Sigmoid colon (tissue), 6 donors: ENCODE measurements at regions not wholly inside any gene's neighbourhood (a gene's known extent, or its start where the extent isn't known, plus 50 kb on each side); places are given as distances from the start of the nearest gene placed in this dataset.

Experiments used
- DNase-seq: peaks from one replicate; pipeline ENCODE4 v3.0.0-alpha.2; 2019
- H3K27ac ChIP-seq, 4 donors: fragments of 200-600 bp; sonication (generic); one replicate each; pipeline ENCODE4 v1.5.1; 2016 to 2019; ENCODE audit warnings: mild to moderate bottlenecking in 1 of 4
- H3K27me3 ChIP-seq, 3 donors: fragments of 200-600 bp; sonication (generic); one replicate each; pipeline ENCODE4 v1.5.1; 2019; ENCODE audit warnings: mild to moderate bottlenecking in 1 of 3
- H3K36me3 ChIP-seq, 4 donors: fragments of 200-600 bp; sonication (generic); one replicate each; pipeline ENCODE4 v1.5.1; 2016 to 2019
- H3K4me1 ChIP-seq, 4 donors: fragments of 200-600 bp; sonication (generic); one replicate each; pipeline ENCODE4 v1.5.1; 2017 to 2019
- H3K4me3 ChIP-seq, 4 donors: fragments of 200-600 bp; sonication (generic); one replicate each; pipeline ENCODE4 v1.5.1; 2017 to 2019; ENCODE audit warnings: mild to moderate bottlenecking in 2 of 4, moderate library complexity in 1 of 4
- H3K9me3 ChIP-seq, 4 donors: fragments of 200-600 bp in 3 of 4; sonication (generic) in 3 of 4; one replicate each; pipeline versions ENCODE4 v1.5.1 to v1.6.1; 2013 to 2019
- EP300 ChIP-seq, 4 donors: sonication (generic); formaldehyde crosslinking; IDR thresholded peaks; one replicate each; pipeline ENCODE4 v1.6.1; 2017; ENCODE audit warnings: antibody characterized with exemption in 4 of 4
- POLR2A ChIP-seq, 2 donors: fragments of 450-650 bp; IDR thresholded peaks; one replicate each; pipeline ENCODE4 v1.6.1; 2016; ENCODE audit warnings: antibody characterized with exemption in 2 of 2, mild to moderate bottlenecking in 2 of 2, moderate library complexity in 2 of 2
- POLR2AphosphoS5 ChIP-seq, 4 donors: sonication (generic); formaldehyde crosslinking; IDR thresholded peaks; one replicate each; pipeline ENCODE4 v1.6.1; 2017; ENCODE audit warnings: antibody characterized with exemption in 4 of 4
- WGBS, 2 donors: extraction: QIAGEN DNeasy Blood & Tissue Kit; methylation state at CpG; one replicate each; pipeline ENCODE4 v1.1.7; 2013; 5-methylcytosine and 5-hydroxymethylcytosine counted together
- intact Hi-C: fragments of 100-400 bp; cut with DNase I; formaldehyde crosslinking; loops from one replicate; pipeline ENCODE4 v1.15.1; 2023
- TF ChIP-seq, protein P1 (sequence below), 4 experiments: fragments of 450-650 bp in 3 of 4; fragments of 200-600 bp in 1 of 4; IDR thresholded peaks; one replicate each; pipeline ENCODE4 v1.5.1; 2016 to 2019; ENCODE audit warnings: antibody characterized with exemption in 4 of 4, mild to moderate bottlenecking in 3 of 4, moderate library complexity in 2 of 4
- donor health status: healthy with polysubstance abuse.
- donor health status: healthy.

DNA sequence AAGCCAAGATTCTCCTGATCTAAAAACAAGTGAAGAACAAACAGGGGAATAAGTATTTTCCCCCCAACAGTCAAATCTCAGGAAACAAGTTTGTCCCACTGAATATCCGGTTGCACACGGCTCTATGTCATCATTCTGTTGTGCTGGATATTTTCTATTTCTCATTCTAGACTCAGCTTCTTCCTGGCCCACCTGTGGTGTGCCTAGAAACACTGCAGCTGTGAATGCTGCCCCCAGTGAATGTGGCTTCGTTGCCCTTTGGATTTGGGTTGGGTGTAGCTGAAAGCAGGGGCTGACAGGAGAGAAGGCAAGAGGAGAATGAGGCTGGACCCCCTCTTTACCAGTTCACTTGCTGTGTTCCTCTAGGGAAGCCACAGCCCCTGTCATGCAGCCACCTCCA lies 181.2 kb upstream of the PROK2 start:
- TF ChIP-seq POLR2A (IDR thresholded peaks at IDR 0.05) (no peak), EP300 (IDR thresholded peaks at IDR 0.05) (no peak), POLR2AphosphoS5 (IDR thresholded peaks at IDR 0.05) (no peak)
- TF ChIP-seq, protein P1, sequence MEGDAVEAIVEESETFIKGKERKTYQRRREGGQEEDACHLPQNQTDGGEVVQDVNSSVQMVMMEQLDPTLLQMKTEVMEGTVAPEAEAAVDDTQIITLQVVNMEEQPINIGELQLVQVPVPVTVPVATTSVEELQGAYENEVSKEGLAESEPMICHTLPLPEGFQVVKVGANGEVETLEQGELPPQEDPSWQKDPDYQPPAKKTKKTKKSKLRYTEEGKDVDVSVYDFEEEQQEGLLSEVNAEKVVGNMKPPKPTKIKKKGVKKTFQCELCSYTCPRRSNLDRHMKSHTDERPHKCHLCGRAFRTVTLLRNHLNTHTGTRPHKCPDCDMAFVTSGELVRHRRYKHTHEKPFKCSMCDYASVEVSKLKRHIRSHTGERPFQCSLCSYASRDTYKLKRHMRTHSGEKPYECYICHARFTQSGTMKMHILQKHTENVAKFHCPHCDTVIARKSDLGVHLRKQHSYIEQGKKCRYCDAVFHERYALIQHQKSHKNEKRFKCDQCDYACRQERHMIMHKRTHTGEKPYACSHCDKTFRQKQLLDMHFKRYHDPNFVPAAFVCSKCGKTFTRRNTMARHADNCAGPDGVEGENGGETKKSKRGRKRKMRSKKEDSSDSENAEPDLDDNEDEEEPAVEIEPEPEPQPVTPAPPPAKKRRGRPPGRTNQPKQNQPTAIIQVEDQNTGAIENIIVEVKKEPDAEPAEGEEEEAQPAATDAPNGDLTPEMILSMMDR (IDR thresholded peaks at IDR 0.05), result no peak
- Histone ChIP-seq H3K27me3 (no peaks in the 10 kb centered on the region), H3K36me3 (no peaks in the 10 kb centered on the region), H3K4me1 (no peaks in the 10 kb centered on the region), H3K27ac (no peak overlapping the region), H3K4me3 (no peak overlapping the region), H3K9me3 (no peaks in the 10 kb centered on the region)
- intact Hi-C loops, result no loop called here
- 75 to 88% methylated on average over 3 of the region's 3 CpGs for WGBS, 2 donors
- DNase-seq, result no peak

- no peak overlapping the region for H3K27ac ChIP-seq
- 37 to 80% methylated on average over 1 of the region's 1 CpG for WGBS, 2 donors
- no peak for DNase-seq
Measured at GRCh38 chr3:71964170-71964569, 179.2 kb upstream of the PROK2 start.

GRCh38 chr3:71962561-71963240 lies 177.8 kb upstream of the PROK2 start:
- 84 to 87% methylated on average over 8 of the region's 8 CpGs for WGBS, 2 donors
- intact Hi-C loops, result no loop called here
- Histone ChIP-seq H3K4me3 (no peak overlapping the region), H3K27ac (no peak overlapping the region), H3K4me1 (no peaks in the 10 kb centered on the region), H3K36me3 (no peaks in the 10 kb centered on the region), H3K27me3 (no peaks in the 10 kb centered on the region), H3K9me3 (no peaks in the 10 kb centered on the region)
- DNase-seq, result no peak
- no peak for TF ChIP-seq EP300 (IDR thresholded peaks at IDR 0.05)
- TF ChIP-seq, protein P1 (IDR thresholded peaks at IDR 0.05), result no peak
- no peak for TF ChIP-seq POLR2AphosphoS5 (IDR thresholded peaks at IDR 0.05)
- TF ChIP-seq POLR2A (IDR thresholded peaks at IDR 0.05), result no peak

More at GRCh38 chr3:71964170-71964569, 179.2 kb upstream of the PROK2 start:
- Histone ChIP-seq H3K36me3 (no peaks in the 10 kb centered on the region), H3K4me1 (no peaks in the 10 kb centered on the region), H3K27me3 (no peaks in the 10 kb centered on the region), H3K4me3 (no peak overlapping the region), H3K9me3 (no peaks in the 10 kb centered on the region)
- intact Hi-C loops, result no loop called here
- no peak for TF ChIP-seq EP300 (IDR thresholded peaks at IDR 0.05)
- TF ChIP-seq POLR2A (IDR thresholded peaks at IDR 0.05), result no peak
- TF ChIP-seq, protein P1 (IDR thresholded peaks at IDR 0.05), result no peak
- TF ChIP-seq POLR2AphosphoS5 (IDR thresholded peaks at IDR 0.05), result no peak

DNA sequence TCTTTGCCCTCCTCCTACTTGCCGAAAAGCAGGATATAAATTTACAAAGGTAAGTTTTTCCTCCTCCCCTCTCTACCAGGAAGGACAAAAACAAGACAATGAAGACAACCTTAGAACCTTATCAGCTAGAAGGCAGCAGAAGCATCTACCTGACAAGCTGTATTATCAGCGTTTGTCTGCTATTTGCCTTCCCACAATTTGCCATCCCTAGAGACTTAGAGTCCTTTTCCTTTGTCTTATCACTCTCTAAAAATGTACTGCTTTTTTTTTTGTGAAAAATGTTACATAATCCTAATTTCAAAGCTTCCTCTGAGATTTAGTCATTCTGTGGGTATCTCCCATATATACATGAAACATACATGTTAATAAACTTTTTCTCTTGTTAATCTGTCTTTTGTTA lies 176.9 kb upstream of the PROK2 start:
- TF ChIP-seq EP300 (IDR thresholded peaks at IDR 0.05), result no peak
- H3K4me3 ChIP-seq, result no peak overlapping the region
- no peaks in the 10 kb centered on the region for H3K27me3 ChIP-seq
- H3K27ac ChIP-seq, result no peak overlapping the region
- WGBS, 2 donors, result 73 to 93% methylated on average over 2 of the region's 2 CpGs
- intact Hi-C loops, result no loop called here
- no peaks in the 10 kb centered on the region for H3K4me1 ChIP-seq
- H3K9me3 ChIP-seq, result no peaks in the 10 kb centered on the region
- no peak for DNase-seq
- H3K36me3 ChIP-seq, result no peaks in the 10 kb centered on the region

- TF ChIP-seq, protein P1 (IDR thresholded peaks at IDR 0.05), result no peak
- no peak for TF ChIP-seq POLR2A (IDR thresholded peaks at IDR 0.05)
- no peak for TF ChIP-seq EP300 (IDR thresholded peaks at IDR 0.05)
- no peak for TF ChIP-seq POLR2AphosphoS5 (IDR thresholded peaks at IDR 0.05)
- no peaks in the 10 kb centered on the region for H3K27me3 ChIP-seq
- DNase-seq, result no peak
- H3K9me3 ChIP-seq, result no peaks in the 10 kb centered on the region
- no peaks in the 10 kb centered on the region for H3K36me3 ChIP-seq
- H3K27ac ChIP-seq, result no peak overlapping the region
- WGBS, 2 donors, result 86 to 93% methylated on average over 2 of the region's 2 CpGs
- H3K4me3 ChIP-seq, result no peak overlapping the region
- H3K4me1 ChIP-seq, result no peaks in the 10 kb centered on the region
- intact Hi-C loops, result no loop called here
Measured at GRCh38 chr3:71961378-71961777, 176.4 kb upstream of the PROK2 start.
